ENCODE measurements at regions not wholly inside any gene's neighbourhood (a gene's known extent, or its start where the extent isn't known, plus 50 kb on each side); places are given as distances from the start of the nearest gene placed in this dataset.

DNA sequence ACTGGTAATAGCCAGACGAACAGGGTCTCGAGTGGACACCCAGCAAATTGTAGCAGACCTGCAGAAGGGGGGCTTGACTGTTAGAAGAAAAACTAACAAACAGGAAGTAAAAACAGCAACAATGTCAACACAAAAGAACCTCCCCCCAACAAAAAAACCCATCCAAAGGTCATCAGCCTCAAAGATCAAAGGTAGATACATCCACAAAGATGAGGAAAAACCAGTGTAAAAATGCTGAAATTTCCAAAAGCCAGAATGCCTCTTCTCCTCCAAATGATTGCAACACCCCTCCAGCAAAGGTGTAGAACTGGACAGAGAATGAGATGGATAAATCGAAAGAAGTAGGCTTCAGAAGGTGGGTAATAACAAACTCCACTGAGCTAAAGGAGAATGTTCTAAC, 313.0 kb upstream of the TEX13C start:
- no peak overlapping the region for H3K27ac ChIP-seq
- H3K36me3 ChIP-seq, result no peaks in the 10 kb centered on the region
- no peak for TF ChIP-seq POLR2A (IDR thresholded peaks at IDR 0.05)
- TF ChIP-seq, protein P1, sequence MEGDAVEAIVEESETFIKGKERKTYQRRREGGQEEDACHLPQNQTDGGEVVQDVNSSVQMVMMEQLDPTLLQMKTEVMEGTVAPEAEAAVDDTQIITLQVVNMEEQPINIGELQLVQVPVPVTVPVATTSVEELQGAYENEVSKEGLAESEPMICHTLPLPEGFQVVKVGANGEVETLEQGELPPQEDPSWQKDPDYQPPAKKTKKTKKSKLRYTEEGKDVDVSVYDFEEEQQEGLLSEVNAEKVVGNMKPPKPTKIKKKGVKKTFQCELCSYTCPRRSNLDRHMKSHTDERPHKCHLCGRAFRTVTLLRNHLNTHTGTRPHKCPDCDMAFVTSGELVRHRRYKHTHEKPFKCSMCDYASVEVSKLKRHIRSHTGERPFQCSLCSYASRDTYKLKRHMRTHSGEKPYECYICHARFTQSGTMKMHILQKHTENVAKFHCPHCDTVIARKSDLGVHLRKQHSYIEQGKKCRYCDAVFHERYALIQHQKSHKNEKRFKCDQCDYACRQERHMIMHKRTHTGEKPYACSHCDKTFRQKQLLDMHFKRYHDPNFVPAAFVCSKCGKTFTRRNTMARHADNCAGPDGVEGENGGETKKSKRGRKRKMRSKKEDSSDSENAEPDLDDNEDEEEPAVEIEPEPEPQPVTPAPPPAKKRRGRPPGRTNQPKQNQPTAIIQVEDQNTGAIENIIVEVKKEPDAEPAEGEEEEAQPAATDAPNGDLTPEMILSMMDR (IDR thresholded peaks at IDR 0.05), result no peak
- peaks cover 0 to 4% (median 0%) of the 10 kb centered on the region in 9 donors for H3K27me3 ChIP-seq
- DNase-seq (no peak), ATAC-seq (no peak)
- no peak overlapping the region for H3K4me3 ChIP-seq
- peaks cover 0 to 15% (median 0%) of the 10 kb centered on the region in 12 donors for H3K9me3 ChIP-seq
- 68 to 88% (median 81%) methylated on average over 3 of the region's 3 CpGs for WGBS, 4 donors
- intact Hi-C loops (cut with DNase I), result no loop called here
- no peaks in the 10 kb centered on the region for H3K4me1 ChIP-seq

DNA sequence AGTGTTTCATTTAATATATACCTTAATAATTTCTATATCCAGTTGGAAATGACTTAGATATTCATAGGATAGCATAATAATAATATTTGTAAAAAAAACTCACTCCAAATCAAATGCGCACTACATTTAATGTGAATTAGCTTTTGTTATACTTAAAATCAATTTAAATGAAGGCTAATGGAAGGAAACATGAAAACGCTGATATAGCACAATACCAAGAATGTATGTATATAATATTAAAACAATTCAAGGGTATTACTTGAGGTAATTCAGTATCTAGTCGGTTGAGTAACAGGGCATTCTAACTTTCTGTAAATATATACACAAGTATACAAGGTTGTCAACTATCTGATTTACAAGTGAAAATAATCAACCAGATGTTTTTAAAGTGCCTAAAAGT, 307.1 kb upstream of the TEX13C start:
- Histone ChIP-seq H3K27me3 (no peaks in the 10 kb centered on the region), H3K27ac (no peak overlapping the region), H3K9me3 (peaks cover 0 to 20% (median 0%) of the 10 kb centered on the region in 12 donors), H3K4me3 (no peak overlapping the region), H3K4me1 (no peaks in the 10 kb centered on the region), H3K36me3 (no peaks in the 10 kb centered on the region)
- 77 to 90% (median 85%) methylated on average over 3 of the region's 3 CpGs for WGBS, 4 donors
- intact Hi-C loops (cut with DNase I), result no loop called here
- ATAC-seq, result no peak
- no peak for DNase-seq
- TF ChIP-seq, protein P1 (IDR thresholded peaks at IDR 0.05), result no peak
- TF ChIP-seq POLR2A (IDR thresholded peaks at IDR 0.05), result no peak

DNA sequence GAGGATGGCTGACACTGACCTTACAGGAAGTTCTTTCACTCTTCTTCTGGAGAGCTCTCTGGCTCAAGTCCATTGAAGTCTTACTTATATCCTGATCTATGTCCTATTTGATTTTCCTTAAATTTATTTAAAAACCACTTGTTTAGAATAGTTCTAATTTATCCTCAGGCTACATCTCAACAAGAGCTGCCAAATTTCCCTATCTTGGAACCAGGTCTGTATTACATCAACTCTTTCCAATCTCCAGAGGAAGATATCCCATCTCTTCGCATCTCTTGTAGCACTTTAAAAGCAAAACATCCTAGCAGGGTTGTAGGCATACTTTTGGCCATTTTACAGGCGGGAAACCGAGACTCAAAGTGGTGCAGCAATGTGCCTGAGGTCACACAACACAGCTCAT, 290.5 kb upstream of the TEX13C start:
- intact Hi-C loops (cut with DNase I), result no loop called here
- no peaks in the 10 kb centered on the region for H3K27me3 ChIP-seq
- 57 to 72% (median 65%) methylated on average over 3 of the region's 3 CpGs for WGBS, 4 donors
- H3K4me1 ChIP-seq, result no peaks in the 10 kb centered on the region
- TF ChIP-seq, protein P1 (IDR thresholded peaks at IDR 0.05), result no peak
- no peak for TF ChIP-seq POLR2A (IDR thresholded peaks at IDR 0.05)
- no peaks in the 10 kb centered on the region for H3K36me3 ChIP-seq
- no peak overlapping the region for H3K27ac ChIP-seq
- no peak overlapping the region for H3K4me3 ChIP-seq
- no peak for ATAC-seq
- no peaks in the 10 kb centered on the region for H3K9me3 ChIP-seq
- DNase-seq, result no peak

Measured in heart left ventricle (tissue), 16 donors.